RKO (cell line): ENCODE measurements at regions not wholly inside any gene's neighbourhood (a gene's known extent, or its start where the extent isn't known, plus 50 kb on each side); places are given as distances from the start of the nearest gene placed in this dataset.
"Not testable (repeated sequence)": the region's sequence is repeated elsewhere in the genome, so short reads cannot be mapped to it uniquely, and the experiment has no call there.

Source experiments
- DNase-seq: peaks from one replicate; pipeline ENCODE4 v3.0.0-alpha.2; 2016; ENCODE audit warnings: low spot score

GRCh38 chr13:65808061-65808460 lies 1422.1 kb downstream of the PCDH9 start:
- no peak for DNase-seq

DNA sequence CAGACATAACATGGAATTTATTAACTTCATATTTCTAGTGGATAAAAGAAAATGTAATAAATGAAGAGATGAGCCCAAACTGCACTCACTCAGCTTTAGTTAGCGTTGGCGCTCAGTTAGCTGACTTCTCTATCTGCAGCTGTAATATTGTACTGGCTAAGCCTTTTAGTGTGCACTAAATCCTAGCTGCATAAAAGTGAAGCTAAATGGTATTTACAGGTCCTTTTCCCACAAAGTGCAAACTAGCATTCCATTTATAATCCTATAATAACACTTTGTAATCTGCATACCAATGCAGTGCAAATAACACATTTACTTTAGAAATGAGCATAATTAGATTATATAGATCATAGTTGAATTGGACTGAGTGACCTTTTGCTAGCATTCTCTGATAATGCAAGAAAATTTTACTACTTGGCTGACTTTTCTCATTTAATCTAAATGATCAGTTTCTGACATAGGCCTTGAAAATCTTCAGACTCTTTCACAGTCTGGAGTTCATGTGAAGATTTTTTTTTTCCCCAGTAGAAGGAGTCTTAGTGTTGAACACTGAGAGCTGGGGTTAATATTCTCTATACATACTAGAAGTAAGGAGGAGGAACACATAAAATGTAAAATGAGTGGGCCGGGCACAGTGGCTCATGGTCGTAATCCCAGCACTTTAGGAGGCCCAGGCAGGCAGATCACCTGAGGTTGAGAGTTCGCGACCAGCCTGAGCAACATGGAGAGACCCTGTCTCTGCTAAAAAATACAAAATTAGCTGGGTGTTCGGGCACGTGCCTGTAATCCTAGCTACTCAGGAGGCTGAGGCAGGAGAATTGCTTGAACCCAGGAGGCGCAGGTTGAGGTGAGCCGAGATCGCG lies 1426.4 kb downstream of the PCDH9 start:
- no peak for DNase-seq

GRCh38 chr13:65789815-65790214 lies 1440.3 kb downstream of the PCDH9 start:
- peak; percentile 21 for DNase-seq

GRCh38 chr13:65787082-65787481 lies 1443.1 kb downstream of the PCDH9 start:
- no peak for DNase-seq

DNA sequence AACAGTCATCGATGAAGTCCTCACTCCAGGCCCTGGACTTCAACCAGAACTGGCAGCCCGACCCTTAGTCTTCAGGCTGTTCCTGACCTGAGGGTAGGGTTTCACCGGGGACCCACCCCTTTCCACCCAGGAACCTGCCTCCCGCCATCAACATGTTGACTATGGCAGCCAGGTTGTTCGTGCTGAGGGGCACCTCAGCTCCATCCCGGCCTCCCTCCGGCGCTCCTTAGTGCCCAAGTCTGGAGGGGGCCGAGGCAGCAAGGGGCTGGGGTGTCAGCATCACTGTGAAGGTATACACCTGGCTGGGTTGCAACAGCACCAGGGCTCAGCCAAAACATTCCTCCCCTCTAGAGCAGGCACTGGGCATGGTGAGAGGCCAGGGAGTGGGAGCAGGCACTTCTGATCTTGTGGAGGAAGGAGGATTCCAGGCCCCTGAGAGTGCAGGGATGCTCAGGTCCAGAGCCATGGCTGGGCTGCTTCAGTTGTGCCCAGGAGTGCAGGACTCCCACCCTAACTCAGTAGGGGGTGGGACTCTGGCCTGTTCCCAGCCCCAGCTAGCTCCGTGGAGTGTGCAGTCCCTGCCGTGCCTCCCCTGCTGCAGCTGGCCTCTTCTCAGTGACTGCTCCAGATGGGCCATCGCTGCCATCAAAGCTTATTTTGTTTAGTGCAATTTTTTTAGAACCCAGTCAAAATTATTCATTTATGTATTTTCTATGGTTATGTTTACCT lies 1445.9 kb downstream of the PCDH9 start:
- no peak for DNase-seq

- DNase-seq: no peak
Observed at GRCh38 chr13:65783383-65783782, 1446.8 kb downstream of the PCDH9 start.

DNA sequence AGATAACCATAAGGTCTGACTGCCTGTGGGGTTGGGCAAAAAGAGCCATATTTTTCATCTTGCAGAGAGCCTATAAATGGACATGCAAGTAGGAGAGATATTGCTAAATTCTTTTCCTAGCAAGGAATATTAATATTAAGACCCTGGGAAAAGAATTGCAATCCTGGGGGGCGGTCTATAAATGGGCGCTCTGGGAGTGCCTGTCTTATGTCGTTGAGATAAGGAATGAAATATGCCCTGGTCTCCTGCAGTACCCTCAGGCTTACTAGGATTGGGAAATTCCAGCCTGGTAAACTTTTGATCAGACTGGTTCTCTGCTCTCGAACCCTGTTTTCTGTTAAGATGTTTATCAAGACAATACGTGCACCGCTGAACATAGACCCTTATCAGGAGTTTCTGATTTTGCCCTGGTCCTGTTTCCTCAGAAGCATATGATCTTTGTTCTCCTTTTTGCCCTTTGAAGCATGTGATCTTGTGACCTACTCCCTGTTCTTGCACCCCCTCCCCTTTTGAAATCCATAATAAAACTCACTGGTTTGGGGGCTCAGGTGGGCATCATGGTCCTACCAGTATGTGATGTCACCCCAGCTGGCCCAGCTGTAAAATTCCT lies 1458.3 kb downstream of the PCDH9 start:
- DNase-seq: not testable (repeated sequence)

GRCh38 chr13:65768545-65768944 lies 1461.6 kb downstream of the PCDH9 start:
- no peak for DNase-seq

- no peak for DNase-seq
Observed at GRCh38 chr13:65763811-65764210, 1466.3 kb downstream of the PCDH9 start.

- DNase-seq: no peak
Observed at GRCh38 chr13:65762012-65762411, 1468.1 kb downstream of the PCDH9 start.

DNA sequence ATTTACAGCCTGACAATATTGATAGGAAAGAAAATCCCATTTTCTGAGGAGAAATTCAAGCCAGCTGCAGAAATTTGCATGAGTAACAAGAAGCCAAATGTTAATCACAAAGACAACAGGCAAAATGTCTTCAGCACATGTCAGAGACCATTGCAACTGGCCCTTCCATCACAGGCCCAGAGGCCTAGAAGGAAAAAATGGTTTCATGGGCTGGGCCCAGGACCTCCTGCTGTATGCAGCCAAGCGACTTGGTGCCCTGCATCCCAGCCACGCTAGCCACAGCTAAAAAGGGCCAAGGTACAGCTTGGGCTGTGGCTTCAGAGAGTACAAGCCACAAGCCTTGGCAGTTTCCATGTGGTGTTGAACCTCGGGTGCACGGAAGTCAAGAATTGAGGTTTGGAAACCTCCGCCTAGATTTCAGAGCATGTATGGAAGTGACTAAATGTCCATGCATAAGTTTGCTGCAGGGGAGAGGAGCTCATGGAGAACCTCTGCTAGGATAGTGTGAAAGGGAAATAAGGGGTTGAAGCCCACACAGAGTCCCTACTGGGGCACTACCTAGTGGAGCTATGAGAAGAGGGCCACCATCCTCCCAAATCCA lies 1474.0 kb downstream of the PCDH9 start:
- DNase-seq: no peak

GRCh38 chr13:65748227-65748626 lies 1481.9 kb downstream of the PCDH9 start:
- DNase-seq: no peak

- no peak for DNase-seq
Observed at GRCh38 chr13:65746406-65746921, 1483.7 kb downstream of the PCDH9 start.

GRCh38 chr13:65744836-65745235 lies 1485.3 kb downstream of the PCDH9 start:
- DNase-seq: no peak

DNA sequence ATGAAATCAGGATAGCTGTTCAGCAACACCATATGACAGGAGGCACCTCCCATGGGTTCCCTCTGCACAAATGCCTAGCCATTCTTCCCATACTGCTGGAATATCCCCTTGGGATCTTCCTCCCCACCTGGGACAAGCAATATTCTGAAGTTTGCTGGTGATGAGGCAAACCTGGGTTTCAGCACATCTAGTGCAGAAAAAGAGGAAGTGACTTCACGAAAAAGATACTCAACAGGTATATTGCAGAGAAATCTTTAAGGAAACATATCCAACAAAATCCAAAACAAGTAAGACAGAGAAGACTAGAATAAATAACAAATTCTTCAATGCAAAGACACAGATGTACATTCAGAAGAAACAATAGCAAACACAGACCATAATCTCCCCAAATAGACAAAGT lies 1497.0 kb downstream of the PCDH9 start:
- no peak for DNase-seq

- DNase-seq: no peak
Observed at GRCh38 chr13:65727070-65727469, 1503.1 kb downstream of the PCDH9 start.

DNA sequence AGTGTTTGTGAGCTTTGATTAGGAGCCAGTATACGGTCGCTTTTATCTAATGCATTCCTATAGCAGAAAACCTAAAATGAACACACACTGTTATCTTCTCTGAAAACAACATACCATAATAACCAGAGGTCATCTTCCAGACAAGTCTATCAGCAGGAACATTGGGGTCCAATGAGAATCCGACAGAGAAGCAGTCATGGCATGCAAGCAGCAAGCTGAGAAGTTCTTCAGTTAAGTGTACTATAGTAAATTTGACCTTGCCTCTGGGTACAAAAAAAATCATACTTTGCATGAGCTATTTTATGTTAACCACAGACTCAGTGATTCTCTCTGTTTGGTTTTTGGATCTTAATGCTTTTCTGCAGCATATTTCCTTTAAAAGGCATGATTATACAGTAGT lies 1505.1 kb downstream of the PCDH9 start:
- no peak for DNase-seq

DNA sequence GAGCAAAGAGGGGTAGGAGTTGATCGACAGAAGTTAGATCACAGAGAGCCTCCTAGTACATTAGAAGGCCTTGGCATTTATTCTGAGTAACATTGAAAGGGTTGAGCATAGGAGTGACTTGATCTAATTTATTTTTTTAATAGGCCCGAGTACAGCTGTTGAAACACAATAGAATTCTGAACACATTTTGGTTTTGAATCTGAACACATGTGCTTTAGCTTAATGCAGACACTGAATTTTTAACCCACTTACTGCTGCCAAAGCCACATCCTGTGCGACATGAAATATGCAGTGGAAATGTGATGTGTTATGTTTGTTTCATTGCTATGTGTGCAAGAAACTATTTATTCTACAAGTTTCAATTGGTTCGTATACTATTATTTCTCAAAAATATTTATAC lies 1505.9 kb downstream of the PCDH9 start:
- DNase-seq: no peak

GRCh38 chr13:65722506-65722905 lies 1507.6 kb downstream of the PCDH9 start:
- no peak for DNase-seq

DNA sequence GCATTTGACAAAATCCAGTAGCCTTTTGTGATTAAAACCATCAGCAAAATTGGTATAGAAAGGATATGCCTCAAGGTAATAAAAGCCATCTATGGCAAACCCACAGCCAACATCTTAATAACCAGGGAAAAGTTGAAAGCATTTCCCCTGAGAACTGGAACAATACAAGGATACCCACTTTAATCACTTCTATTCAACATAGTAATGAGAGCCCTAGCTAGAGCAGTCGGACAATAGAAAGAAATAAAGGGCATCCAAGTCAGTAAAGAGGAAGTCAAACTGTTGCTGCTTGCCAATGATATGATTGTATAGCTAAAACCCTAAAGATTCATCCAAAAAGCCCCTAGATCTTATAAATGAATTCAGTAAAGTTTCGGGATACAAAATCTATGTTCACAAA lies 1510.3 kb downstream of the PCDH9 start:
- DNase-seq: no peak

DNA sequence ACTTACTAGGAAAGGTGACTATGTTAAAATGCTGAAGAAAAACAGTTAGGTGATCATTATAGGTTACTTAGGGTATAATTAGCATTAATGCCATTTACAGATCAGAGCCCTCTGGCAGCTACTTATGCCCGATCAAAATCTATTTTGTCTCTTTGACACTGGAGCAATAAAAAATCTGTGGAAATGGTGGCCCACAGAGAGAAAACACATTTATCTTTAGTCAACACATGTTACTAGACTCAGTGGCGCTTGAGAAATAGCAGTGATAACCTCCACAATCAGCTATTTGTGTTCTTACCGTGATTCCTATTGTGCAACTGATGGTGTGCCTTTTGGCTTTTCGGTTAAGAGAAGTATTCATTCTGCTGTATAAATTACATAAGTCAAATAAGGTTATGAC lies 1519.6 kb downstream of the PCDH9 start:
- no peak for DNase-seq

- no peak for DNase-seq
Observed at GRCh38 chr13:65697843-65698242, 1532.3 kb downstream of the PCDH9 start.
